CD4-positive, alpha-beta T cell treated with Interleukin-12 subunit alpha and Interleukin-12 subunit beta, for 1 hour (primary cell): ENCODE measurements at regions not wholly inside any gene's neighbourhood (a gene's known extent, or its start where the extent isn't known, plus 50 kb on each side); places are given as distances from the start of the nearest gene placed in this dataset.

Source experiments
- DNase-seq: peaks from one replicate; pipeline ENCODE4 v3.0.0-alpha.2; 2020

GRCh38 chr1:192951691-192952460, 107.3 kb downstream of the UCHL5 start:
- no peak for DNase-seq

- no peak for DNase-seq
Observed at GRCh38 chr1:192952646-192953045, 106.5 kb downstream of the UCHL5 start.

- no peak for DNase-seq
Observed at GRCh38 chr1:192954705-192955265, 104.4 kb downstream of the UCHL5 start.

GRCh38 chr1:192958350-192958749, 100.8 kb downstream of the UCHL5 start:
- DNase-seq: no peak

- no peak for DNase-seq
Observed at GRCh38 chr1:192958871-192959270, 100.3 kb downstream of the UCHL5 start.

GRCh38 chr1:192959657-192960186, 99.4 kb downstream of the UCHL5 start:
- no peak for DNase-seq
